K562 (cell line): ENCODE measurements at regions not wholly inside any gene's neighbourhood (a gene's known extent, or its start where the extent isn't known, plus 50 kb on each side); places are given as distances from the start of the nearest gene placed in this dataset.

ENCODE experiments used
- CREM ChIP-seq: IDR thresholded peaks from 2 replicates; pipeline ENCODE4 v1.6.1; 2014; ENCODE audit warnings: antibody characterized with exemption, low read depth
- GABPA ChIP-seq: fragments of 200-800 bp; sonication (Bioruptor generic); conservative IDR thresholded peaks from 2 replicates; pipeline ENCODE4 v1.6.1; 2016; ENCODE audit warnings: low read depth, missing genetic modification characterization, missing compliant biosample characterization
- HMBOX1 ChIP-seq: sonication (generic); IDR thresholded peaks from 2 replicates; pipeline ENCODE4 v1.6.1; 2016
- STAT6 ChIP-seq: sonication (generic); formaldehyde crosslinking; IDR thresholded peaks from 2 replicates; pipeline ENCODE4 v1.8.1; 2023; ENCODE audit warnings: mild to moderate bottlenecking, missing genetic modification reagents
- USF2 ChIP-seq: sonication (generic); formaldehyde crosslinking; IDR thresholded peaks from 2 replicates; pipeline ENCODE4 v1.5.0; 2020; ENCODE audit warnings: missing genetic modification reagents
- ZNF644 ChIP-seq: fragments of 200-800 bp; sonication (Bioruptor generic); IDR thresholded peaks from 2 replicates; pipeline ENCODE4 v1.6.1; 2016; ENCODE audit warnings: low read depth, missing genetic modification characterization, missing compliant biosample characterization

GRCh38 chr7:41881331-41882130 lies 178.6 kb upstream of the INHBA start (continued):
- no peak for TF ChIP-seq STAT6 (CRISPR knock-in tag)
- peak; percentile 83 for TF ChIP-seq GABPA (tag)
- 0 out of 2 replicates have a peak, but pooled peaks have one; percentile 45 for TF ChIP-seq ZNF644
- TF ChIP-seq HMBOX1 = peak; percentile 69
- TF ChIP-seq CREM = peak; percentile 48; the same call in 1 of the 2 replicates
- TF ChIP-seq USF2 = peak; percentile 35
